ENCODE measurements at regions not wholly inside any gene's neighbourhood (a gene's known extent, or its start where the extent isn't known, plus 50 kb on each side); places are given as distances from the start of the nearest gene placed in this dataset.

DNA sequence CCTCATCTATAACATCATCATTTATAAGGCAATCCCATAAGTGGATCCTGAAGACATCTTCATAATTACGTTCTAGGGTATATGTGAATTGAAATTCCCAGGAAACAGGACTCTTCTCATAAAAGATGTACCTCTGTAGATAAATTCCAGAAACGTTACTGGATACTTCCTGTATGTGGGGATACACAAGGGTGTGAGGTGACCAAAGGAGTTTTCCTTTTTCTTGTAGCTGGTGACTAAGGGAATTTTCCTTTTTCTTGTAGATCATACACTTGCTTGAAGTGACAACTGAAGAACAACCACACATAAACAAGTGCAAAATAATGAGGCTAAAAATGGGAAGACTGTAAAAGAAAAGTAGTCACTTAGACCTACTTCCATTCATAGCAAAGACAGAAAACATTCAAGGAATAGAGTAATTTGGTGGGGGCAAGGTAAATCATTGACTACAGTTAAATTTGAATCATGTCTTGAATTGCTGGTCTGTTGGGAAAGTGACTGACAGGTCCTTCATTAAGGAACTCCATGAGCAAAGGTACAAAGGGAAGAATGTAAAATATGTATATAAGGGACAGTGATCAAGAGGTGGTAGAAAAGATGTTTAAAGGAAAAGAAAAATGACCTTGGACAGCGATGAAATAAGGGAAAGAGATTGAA is 53.2 kb upstream of the UBE2E3 start:
- ATAC-seq (no peak), DNase-seq (no peak)
- Mint-ChIP-seq H3K4me3 (no peak overlapping the region), H3K27me3 (peaks cover 17% of the 10 kb centered on the region), H3K4me1 (peaks cover 7% of the 10 kb centered on the region), H3K27ac (no peak overlapping the region), H3K36me3 (ENCODE audit: low read depth) (no peaks in the 10 kb centered on the region)
- H3K9me3 ChIP-seq (ENCODE audit: control insufficient read depth, low read length, poor library complexity, severe bottlenecking), result no peaks in the 10 kb centered on the region

DNA sequence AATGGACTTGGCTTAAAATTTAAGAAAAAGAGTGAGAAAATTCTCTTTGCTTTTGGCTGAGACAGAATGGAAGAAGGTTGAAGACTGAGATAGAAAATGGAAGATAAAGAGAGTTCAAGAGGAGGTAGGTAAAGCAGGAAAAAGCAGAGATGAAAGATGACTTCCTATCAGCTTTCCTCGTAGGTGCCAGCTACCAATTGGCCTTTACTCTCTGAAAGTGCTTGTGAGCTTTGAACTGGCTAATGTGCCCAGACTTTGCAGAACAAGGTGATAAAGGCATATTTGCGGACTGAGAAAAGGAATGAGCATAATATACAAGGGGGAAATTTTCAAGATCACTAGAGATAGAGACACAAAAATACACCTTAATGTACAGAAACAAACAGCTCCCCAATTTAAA is 54.7 kb upstream of the UBE2E3 start:
- Mint-ChIP-seq H3K36me3 (ENCODE audit: low read depth) (no peaks in the 10 kb centered on the region), H3K4me1 (peaks cover 7% of the 10 kb centered on the region), H3K27me3 (peaks cover 21% of the 10 kb centered on the region), H3K4me3 (no peak overlapping the region), H3K27ac (no peak overlapping the region)
- no peak for DNase-seq
- no peak for ATAC-seq
- no peaks in the 10 kb centered on the region for H3K9me3 ChIP-seq (ENCODE audit: control insufficient read depth, low read length, poor library complexity, severe bottlenecking)

DNA sequence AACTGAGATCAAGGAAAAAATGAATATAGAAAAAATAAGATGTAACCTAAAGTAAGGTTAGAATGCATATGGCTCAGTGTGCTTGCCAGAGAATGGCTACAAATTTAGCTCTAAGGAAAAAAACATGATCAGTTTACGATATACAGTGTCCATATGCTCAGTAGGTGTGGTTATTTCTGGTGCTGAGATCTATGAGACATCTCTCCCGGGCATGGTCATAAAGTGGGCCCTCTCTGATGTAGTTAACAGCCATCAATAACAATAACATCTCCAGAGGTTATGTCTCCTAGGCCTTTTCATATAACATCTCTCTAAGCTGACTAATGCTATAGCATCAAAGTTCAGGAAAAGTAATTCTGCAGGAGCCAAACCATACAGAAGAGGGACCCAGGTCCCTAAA is 56.3 kb upstream of the UBE2E3 start:
- no peak overlapping the region for H3K27ac Mint-ChIP-seq
- peaks cover 25% of the 10 kb centered on the region for H3K27me3 Mint-ChIP-seq
- ATAC-seq, result no peak
- no peak overlapping the region for H3K4me3 Mint-ChIP-seq
- no peak for DNase-seq
- peaks cover 7% of the 10 kb centered on the region for H3K4me1 Mint-ChIP-seq
- no peaks in the 10 kb centered on the region for H3K9me3 ChIP-seq (ENCODE audit: control insufficient read depth, low read length, poor library complexity, severe bottlenecking)
- peaks cover 2% of the 10 kb centered on the region for H3K36me3 Mint-ChIP-seq (ENCODE audit: low read depth)

DNA sequence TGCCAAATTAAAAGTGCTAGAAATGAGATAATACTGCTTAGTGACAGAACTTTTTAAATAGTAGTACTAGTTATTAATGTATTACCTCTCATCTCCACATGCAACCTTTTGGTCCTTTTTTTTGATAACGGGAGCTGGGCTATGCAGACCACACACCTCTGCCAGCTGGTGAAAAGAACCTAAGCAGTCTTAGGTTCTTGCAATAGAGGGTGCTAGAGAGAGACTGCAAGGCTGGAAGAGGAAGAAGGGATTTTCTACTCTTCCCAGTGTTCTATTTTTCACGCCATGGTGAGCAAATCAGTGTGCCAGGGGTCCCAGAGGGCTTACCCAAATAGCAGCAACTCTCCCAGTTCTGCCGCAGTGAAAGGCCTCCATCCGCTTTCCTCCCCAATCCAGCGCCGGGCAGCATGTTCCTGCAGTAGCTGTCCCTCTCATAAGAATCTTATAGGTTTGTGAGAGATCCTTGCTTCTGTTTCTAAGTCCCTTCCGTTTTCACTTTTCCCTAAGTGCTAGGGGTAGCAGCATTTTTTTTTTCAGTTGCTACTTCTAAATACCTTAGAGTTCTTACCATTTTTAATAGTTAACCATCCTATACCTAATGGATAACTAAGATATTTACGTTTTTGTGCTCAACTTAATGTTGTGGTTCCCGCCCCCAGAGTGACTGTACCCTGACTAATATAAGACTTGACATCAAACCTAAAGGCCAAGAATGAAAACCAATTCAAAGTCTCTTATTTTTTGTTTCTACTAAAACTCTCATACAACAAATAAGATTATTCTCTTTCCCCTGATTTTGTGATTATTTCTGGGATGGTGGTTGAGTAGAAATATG is 69.4 kb upstream of the UBE2E3 start:
- H3K9me3 ChIP-seq (ENCODE audit: control insufficient read depth, low read length, poor library complexity, severe bottlenecking), result no peaks in the 10 kb centered on the region
- H3K4me1 Mint-ChIP-seq, result no peaks in the 10 kb centered on the region
- ATAC-seq (no peak), DNase-seq (no peak)
- no peaks in the 10 kb centered on the region for H3K36me3 Mint-ChIP-seq (ENCODE audit: low read depth)
- no peak overlapping the region for H3K27ac Mint-ChIP-seq
- peaks cover 19% of the 10 kb centered on the region for H3K27me3 Mint-ChIP-seq
- H3K4me3 Mint-ChIP-seq, result no peak overlapping the region

DNA sequence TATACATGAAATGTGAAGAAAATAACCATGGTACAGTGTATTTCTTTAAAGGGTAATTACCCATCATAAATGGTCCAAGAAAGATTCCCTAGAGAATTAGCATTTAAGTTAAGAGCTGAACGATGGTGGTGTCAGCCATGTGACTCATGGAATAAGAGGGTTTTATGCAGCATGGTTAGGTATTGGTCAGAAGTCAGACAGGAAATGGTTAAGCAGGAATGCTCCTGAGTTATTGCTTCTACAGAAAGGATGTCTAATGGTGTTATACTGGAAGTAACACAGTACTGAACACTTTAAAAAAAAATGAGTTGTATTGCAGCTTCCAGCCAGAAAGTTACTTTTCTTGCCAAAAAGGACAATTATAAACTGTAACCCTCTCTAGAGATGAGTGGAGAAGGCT is 72.7 kb upstream of the UBE2E3 start:
- ATAC-seq (no peak), DNase-seq (no peak)
- Mint-ChIP-seq H3K27ac (no peak overlapping the region), H3K4me3 (no peak overlapping the region), H3K36me3 (ENCODE audit: low read depth) (no peaks in the 10 kb centered on the region), H3K4me1 (no peaks in the 10 kb centered on the region), H3K27me3 (peaks cover 35% of the 10 kb centered on the region)
- no peaks in the 10 kb centered on the region for H3K9me3 ChIP-seq (ENCODE audit: control insufficient read depth, low read length, poor library complexity, severe bottlenecking)

DNA sequence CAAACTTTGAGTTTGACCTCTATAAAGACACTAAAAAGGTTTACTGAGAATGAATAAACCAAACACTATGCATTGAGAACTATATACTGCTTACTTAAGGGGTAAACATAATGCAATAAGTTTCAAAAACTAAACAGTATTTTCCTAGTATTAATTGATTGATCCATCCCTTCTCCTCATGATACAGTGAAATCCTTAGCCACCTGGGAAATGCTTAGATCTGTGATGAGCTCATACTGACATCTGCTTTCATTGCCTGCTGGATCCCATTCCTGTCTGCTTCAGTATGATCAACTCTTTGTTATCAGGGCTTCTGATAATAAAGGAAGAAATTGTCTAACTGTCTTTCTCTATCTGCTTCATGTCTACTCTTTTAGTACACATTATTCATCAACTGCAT is 74.9 kb upstream of the UBE2E3 start:
- Mint-ChIP-seq H3K36me3 (ENCODE audit: low read depth) (no peaks in the 10 kb centered on the region), H3K4me3 (no peak overlapping the region), H3K27ac (no peak overlapping the region), H3K27me3 (peaks cover 34% of the 10 kb centered on the region), H3K4me1 (no peaks in the 10 kb centered on the region)
- ATAC-seq (no peak), DNase-seq (no peak)
- no peaks in the 10 kb centered on the region for H3K9me3 ChIP-seq (ENCODE audit: control insufficient read depth, low read length, poor library complexity, severe bottlenecking)

DNA sequence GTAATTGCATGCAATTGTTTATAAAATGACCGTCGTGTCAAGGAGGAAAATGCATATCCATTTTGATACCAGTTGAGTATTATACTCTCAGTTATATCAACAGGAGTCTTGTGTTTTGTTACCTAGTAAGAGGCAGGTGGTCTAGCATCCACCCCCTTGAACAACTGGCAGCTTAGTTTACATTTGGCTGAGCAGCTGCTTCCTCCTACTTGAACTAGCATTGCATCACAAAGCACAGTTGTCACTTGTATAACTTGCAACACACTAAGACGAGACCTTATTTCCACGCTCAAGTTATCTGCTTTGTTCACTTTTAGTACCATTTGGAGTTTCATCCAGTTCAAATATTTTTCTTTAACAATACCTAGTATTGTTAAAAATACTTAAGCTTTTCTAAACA is 75.4 kb upstream of the UBE2E3 start:
- Mint-ChIP-seq H3K27me3 (peaks cover 34% of the 10 kb centered on the region), H3K4me3 (no peak overlapping the region), H3K4me1 (no peaks in the 10 kb centered on the region), H3K36me3 (ENCODE audit: low read depth) (no peaks in the 10 kb centered on the region), H3K27ac (no peak overlapping the region)
- DNase-seq (no peak), ATAC-seq (no peak)
- H3K9me3 ChIP-seq (ENCODE audit: control insufficient read depth, low read length, poor library complexity, severe bottlenecking), result no peaks in the 10 kb centered on the region

DNA sequence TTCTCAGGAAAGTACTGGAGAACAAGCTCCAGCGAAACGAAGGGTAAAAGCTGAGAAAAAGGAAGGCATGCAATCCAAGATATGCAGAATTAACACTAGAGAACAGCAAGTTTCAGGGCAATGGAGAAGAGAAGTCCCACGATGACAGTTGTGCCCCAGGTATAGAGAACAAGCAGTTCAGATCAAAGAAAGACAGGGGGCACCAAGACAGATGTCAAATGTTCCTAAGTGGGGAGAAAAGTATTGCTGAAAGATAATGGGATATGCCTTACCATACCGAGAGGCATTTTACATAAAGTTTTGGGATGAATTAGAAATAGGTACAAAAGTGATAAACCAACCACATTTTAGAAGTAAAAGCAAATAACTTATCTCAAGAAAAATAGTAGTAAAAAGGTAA is 79.1 kb upstream of the UBE2E3 start:
- peaks cover 36% of the 10 kb centered on the region for H3K27me3 Mint-ChIP-seq
- H3K27ac Mint-ChIP-seq, result no peak overlapping the region
- no peaks in the 10 kb centered on the region for H3K4me1 Mint-ChIP-seq
- ATAC-seq, result no peak
- H3K9me3 ChIP-seq (ENCODE audit: control insufficient read depth, low read length, poor library complexity, severe bottlenecking), result no peaks in the 10 kb centered on the region
- H3K36me3 Mint-ChIP-seq (ENCODE audit: low read depth), result no peaks in the 10 kb centered on the region
- DNase-seq, result no peak
- no peak overlapping the region for H3K4me3 Mint-ChIP-seq

DNA sequence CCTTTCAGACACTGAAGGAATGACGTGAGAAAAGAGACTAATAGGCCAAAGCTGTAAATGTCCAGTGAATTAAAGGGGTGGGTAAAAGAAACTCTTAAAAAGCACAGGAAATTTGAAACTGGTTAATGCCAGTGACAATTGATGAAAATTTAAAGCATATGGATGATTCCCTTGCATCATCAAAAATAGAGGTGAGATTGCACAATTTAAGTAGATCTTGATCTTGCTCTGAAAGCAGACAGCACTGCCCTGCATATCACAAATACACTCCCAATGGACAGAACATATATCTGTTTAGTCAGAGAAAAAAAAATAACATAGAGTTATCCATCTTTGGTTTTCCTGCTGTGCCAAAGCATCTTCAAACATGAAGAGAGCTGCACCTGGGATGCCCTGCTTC is 86.7 kb upstream of the UBE2E3 start:
- Mint-ChIP-seq H3K27ac (no peak overlapping the region), H3K27me3 (peaks cover 25% of the 10 kb centered on the region), H3K4me3 (no peak overlapping the region), H3K36me3 (ENCODE audit: low read depth) (no peaks in the 10 kb centered on the region), H3K4me1 (no peaks in the 10 kb centered on the region)
- ATAC-seq (no peak), DNase-seq (no peak)
- no peaks in the 10 kb centered on the region for H3K9me3 ChIP-seq (ENCODE audit: control insufficient read depth, low read length, poor library complexity, severe bottlenecking)

DNA sequence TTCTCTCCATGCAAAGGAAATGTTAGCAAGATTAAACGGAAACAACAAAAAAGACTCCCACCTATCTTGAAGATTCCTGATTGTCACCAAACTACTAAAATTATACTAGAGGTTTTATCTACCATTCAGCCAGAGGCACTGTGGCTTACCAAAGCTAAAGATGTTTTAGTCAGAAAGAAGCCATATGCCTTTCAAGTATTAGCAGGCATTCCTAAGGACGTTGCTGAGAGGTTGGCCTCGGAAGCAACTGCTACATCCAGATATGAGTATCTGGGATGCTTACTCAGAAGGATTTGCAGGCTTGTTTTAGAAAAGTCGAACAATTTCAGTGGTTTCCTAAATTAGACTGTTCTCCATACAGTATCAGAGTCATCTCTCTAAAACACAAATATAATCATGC is 88.3 kb upstream of the UBE2E3 start:
- H3K4me3 Mint-ChIP-seq, result no peak overlapping the region
- no peaks in the 10 kb centered on the region for H3K9me3 ChIP-seq (ENCODE audit: control insufficient read depth, low read length, poor library complexity, severe bottlenecking)
- H3K4me1 Mint-ChIP-seq, result no peaks in the 10 kb centered on the region
- no peak for DNase-seq
- H3K27me3 Mint-ChIP-seq, result peaks cover 23% of the 10 kb centered on the region
- no peak overlapping the region for H3K27ac Mint-ChIP-seq
- no peak for ATAC-seq
- H3K36me3 Mint-ChIP-seq (ENCODE audit: low read depth), result no peaks in the 10 kb centered on the region

DNA sequence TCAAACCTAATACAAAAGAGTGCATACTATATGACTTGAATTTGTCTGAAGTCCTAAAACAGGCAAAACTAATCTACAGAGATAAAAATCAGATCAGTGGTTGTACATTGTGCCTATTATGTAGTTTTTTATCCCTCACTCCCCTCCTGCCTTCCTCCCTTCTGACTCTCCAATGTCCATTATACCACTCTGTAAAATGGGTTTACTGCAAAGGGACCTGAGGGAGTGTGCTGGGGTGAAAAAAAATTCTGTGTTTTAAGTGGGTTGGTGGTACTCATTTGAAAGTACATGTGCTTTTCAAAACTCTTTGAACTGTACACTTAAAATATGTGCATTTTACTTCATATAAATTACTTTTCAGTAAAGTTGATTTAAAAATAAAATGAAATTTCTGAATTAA is 89.0 kb upstream of the UBE2E3 start:
- Mint-ChIP-seq H3K27ac (no peak overlapping the region), H3K27me3 (peaks cover 16% of the 10 kb centered on the region), H3K4me1 (no peaks in the 10 kb centered on the region), H3K4me3 (no peak overlapping the region), H3K36me3 (ENCODE audit: low read depth) (no peaks in the 10 kb centered on the region)
- H3K9me3 ChIP-seq (ENCODE audit: control insufficient read depth, low read length, poor library complexity, severe bottlenecking), result no peaks in the 10 kb centered on the region
- DNase-seq, result no peak
- ATAC-seq, result no peak

DNA sequence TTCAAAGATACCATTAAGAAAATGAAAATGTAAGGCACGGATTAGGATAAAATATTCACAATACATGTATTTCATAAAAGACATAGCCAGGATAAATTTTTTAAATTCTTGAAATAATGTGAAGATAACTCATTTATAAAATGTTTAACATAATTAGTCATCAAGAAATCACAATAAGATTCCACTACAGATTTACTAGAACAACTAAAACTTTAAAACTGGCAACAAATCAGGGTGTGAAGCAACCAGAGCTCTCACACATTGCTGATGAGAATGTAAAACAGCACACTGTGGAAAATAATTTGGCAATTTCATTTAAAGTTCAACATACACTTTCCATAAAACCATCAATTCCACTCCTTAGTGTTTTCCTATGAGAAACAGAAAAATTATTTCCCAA is 89.6 kb upstream of the UBE2E3 start:
- ATAC-seq (no peak), DNase-seq (no peak)
- no peak overlapping the region for H3K27ac Mint-ChIP-seq
- peaks cover 10% of the 10 kb centered on the region for H3K27me3 Mint-ChIP-seq
- no peaks in the 10 kb centered on the region for H3K36me3 Mint-ChIP-seq (ENCODE audit: low read depth)
- H3K4me1 Mint-ChIP-seq, result no peaks in the 10 kb centered on the region
- H3K4me3 Mint-ChIP-seq, result no peak overlapping the region
- no peaks in the 10 kb centered on the region for H3K9me3 ChIP-seq (ENCODE audit: control insufficient read depth, low read length, poor library complexity, severe bottlenecking)

DNA sequence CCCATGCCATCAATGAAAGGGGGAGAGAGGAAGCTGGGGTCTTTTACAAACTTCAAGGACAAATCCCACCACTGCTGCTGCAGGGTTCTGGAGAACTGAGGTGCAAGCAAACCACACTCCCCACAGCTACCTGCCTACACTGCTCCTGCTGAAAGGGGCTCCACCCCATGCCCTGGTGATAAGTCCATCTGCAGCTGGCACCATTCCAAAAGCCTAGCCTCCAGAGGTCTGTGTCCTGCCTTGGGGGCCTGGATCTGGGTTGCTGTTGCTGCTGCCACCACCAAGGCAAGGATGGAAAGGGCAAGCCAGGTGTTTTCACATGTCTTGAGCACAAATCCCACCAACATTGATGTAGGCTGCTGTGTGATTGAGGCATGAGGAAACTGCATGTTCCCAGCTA is 97.4 kb upstream of the UBE2E3 start:
- Mint-ChIP-seq H3K4me1 (no peaks in the 10 kb centered on the region), H3K27ac (no peak overlapping the region), H3K36me3 (ENCODE audit: low read depth) (no peaks in the 10 kb centered on the region), H3K4me3 (no peak overlapping the region), H3K27me3 (peaks cover 5% of the 10 kb centered on the region)
- ATAC-seq, result no peak
- no peaks in the 10 kb centered on the region for H3K9me3 ChIP-seq (ENCODE audit: control insufficient read depth, low read length, poor library complexity, severe bottlenecking)
- DNase-seq, result no peak

DNA sequence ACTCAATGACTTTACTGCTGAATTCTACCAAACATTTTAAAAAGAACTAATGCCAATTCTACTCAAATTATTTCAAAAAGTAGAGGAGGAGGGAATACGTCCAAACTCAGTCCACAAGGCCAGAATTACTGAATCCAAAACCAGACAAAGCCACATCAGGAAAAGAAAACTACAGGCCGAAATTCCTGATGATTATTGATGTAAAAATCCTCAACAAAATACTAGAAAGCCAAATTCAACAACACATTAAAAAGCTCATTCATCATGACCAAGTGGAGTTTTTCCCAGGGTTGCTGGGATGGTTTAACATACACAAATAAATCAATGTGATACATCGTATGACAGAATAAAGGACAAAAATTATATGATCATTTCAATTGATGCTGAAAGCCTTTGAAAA is 103.9 kb upstream of the UBE2E3 start:
- no peak overlapping the region for H3K4me3 Mint-ChIP-seq
- no peaks in the 10 kb centered on the region for H3K4me1 Mint-ChIP-seq
- peaks cover 29% of the 10 kb centered on the region for H3K27me3 Mint-ChIP-seq
- DNase-seq (no peak), ATAC-seq (no peak)
- H3K36me3 Mint-ChIP-seq (ENCODE audit: low read depth), result no peaks in the 10 kb centered on the region
- no peak overlapping the region for H3K27ac Mint-ChIP-seq
- H3K9me3 ChIP-seq (ENCODE audit: control insufficient read depth, low read length, poor library complexity, severe bottlenecking), result no peaks in the 10 kb centered on the region

Data from T-helper 17 cell (primary cell).